Colonic mucosa (tissue), 4 donors: ENCODE measurements at regions not wholly inside any gene's neighbourhood (a gene's known extent, or its start where the extent isn't known, plus 50 kb on each side); places are given as distances from the start of the nearest gene placed in this dataset.

Experiments used
- DNase-seq: peaks from one replicate; pipeline ENCODE4 v3.0.0-alpha.2; 2020
- H3K27ac ChIP-seq: fragments of 200-600 bp; one replicate; pipeline ENCODE4 v1.8.0; 2021
- H3K27me3 ChIP-seq: fragments of 200-600 bp; one replicate; pipeline ENCODE4 v1.8.0; 2021
- H3K36me3 ChIP-seq: fragments of 200-600 bp; one replicate; pipeline ENCODE4 v1.8.0; 2021
- H3K4me1 ChIP-seq: fragments of 200-600 bp; one replicate; pipeline ENCODE4 v1.8.0; 2021; ENCODE audit warnings: mild to moderate bottlenecking
- H3K4me3 ChIP-seq: fragments of 200-600 bp; one replicate; pipeline ENCODE4 v1.8.0; 2021
- H3K9ac ChIP-seq, 2 donors: one replicate each; pipeline ENCODE4 v1.7.0; 2013; ENCODE audit warnings: control low read depth in 2 of 2, low read depth in 2 of 2, low read length in 2 of 2
- H3K9me3 ChIP-seq: fragments of 200-600 bp; one replicate; pipeline ENCODE4 v1.8.0; 2021
- CTCF ChIP-seq: fragments of 200-600 bp; IDR thresholded peaks from one replicate; pipeline ENCODE4 v1.8.0; 2022; ENCODE audit warnings: antibody characterized with exemption, mild to moderate bottlenecking
- intact Hi-C: fragments of 100-400 bp; cut with DNase I; formaldehyde crosslinking; loops from one replicate; pipeline ENCODE4 v1.14.1; 2022
- donor health status: healthy.
- donor health status: DM: no; HTN: no; CAD: no.
- donor health status: DM: no; HTN: no; CAD: no.

GRCh38 chr2:16019617-16020351 lies 79.4 kb downstream of the MYCN start:
- intact Hi-C loops, result no loop called here
- no peaks in the 10 kb centered on the region for H3K36me3 ChIP-seq
- no peak overlapping the region for H3K4me3 ChIP-seq
- no peak overlapping the region for H3K27ac ChIP-seq
- no peaks in the 10 kb centered on the region for H3K4me1 ChIP-seq
- no peaks in the 10 kb centered on the region for H3K9me3 ChIP-seq
- no peaks in the 10 kb centered on the region for H3K27me3 ChIP-seq
- no peak for DNase-seq
- TF ChIP-seq CTCF, result no peak
- H3K9ac ChIP-seq, result no peak overlapping the region

- H3K9me3 ChIP-seq, result no peaks in the 10 kb centered on the region
- no peak for DNase-seq
- H3K27ac ChIP-seq, result no peak overlapping the region
- TF ChIP-seq CTCF, result no peak
- H3K9ac ChIP-seq, result no peak overlapping the region
- no peaks in the 10 kb centered on the region for H3K4me1 ChIP-seq
- no peaks in the 10 kb centered on the region for H3K36me3 ChIP-seq
- H3K27me3 ChIP-seq, result no peaks in the 10 kb centered on the region
- H3K4me3 ChIP-seq, result no peak overlapping the region
- intact Hi-C loops, result no loop called here
Observed at GRCh38 chr2:16019060-16019480, 78.7 kb downstream of the MYCN start.

DNA sequence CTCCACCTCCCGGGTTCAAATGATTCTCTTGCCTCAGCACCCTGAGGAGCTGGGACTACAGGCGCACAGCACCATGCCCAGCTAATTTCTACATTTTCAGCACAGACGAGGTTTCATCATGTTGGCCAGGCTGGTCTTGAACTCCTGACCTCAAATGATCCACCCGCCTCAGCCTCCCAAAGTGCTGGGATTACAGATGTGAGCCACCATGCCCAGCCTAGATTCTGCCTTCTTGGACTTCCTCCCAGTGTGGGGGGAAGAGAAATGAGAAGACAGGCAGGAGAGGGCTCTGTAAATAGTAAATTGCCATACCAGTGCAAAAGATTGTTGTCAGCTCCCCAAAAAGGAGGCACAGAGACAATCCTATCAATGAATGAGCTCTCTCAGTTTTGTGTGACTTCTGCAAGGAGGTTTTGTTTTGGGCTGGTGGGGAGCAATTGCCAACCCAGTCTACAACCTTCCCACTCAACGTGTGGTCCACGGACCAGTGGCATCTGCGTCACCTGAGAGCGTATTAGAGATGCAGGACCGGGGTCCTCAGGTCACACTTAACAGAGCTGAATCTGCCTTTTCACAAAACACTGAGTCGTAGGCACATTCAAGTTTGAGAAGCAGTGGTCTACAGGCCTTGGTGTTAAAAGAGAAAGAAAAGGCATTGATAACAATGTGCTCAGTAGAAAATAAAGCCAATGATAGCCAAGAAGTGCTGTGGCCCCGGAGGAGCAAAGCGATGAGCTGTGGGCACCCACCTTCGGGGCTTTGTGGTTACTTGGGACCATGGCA lies 78.1 kb downstream of the MYCN start:
- Histone ChIP-seq H3K4me1 (peaks cover 5% of the 10 kb centered on the region), H3K36me3 (no peaks in the 10 kb centered on the region), H3K9me3 (no peaks in the 10 kb centered on the region), H3K4me3 (no peak overlapping the region), H3K27ac (no peak overlapping the region), H3K27me3 (no peaks in the 10 kb centered on the region), H3K9ac (no peak overlapping the region)
- intact Hi-C loops, result no loop called here
- no peak for DNase-seq
- no peak for TF ChIP-seq CTCF

DNA sequence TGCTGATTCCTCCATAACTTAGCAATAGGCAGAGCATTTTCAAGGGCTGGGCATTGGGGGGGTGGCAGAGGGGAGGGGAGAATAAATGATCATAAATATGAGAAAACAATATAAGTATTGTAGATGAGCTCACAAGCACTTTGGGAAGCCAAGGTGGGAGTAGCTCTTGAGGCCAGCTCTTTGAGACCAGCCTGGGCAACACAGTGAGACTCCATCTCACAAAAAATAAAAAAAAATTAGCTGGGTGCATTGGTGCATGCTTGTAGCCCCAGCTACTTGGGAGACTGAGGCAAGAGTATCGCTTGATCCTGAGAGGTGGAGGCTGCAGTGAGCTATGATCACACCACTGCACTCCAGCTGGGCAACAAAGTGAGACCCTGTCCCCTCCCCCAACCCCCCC lies 75.9 kb downstream of the MYCN start:
- DNase-seq, result no peak
- no peaks in the 10 kb centered on the region for H3K36me3 ChIP-seq
- intact Hi-C loops, result no loop called here
- no peak overlapping the region for H3K27ac ChIP-seq
- no peak for TF ChIP-seq CTCF
- H3K4me3 ChIP-seq, result no peak overlapping the region
- no peak overlapping the region for H3K9ac ChIP-seq
- H3K4me1 ChIP-seq, result peaks cover 12% of the 10 kb centered on the region
- H3K27me3 ChIP-seq, result peaks cover 4% of the 10 kb centered on the region
- H3K9me3 ChIP-seq, result no peaks in the 10 kb centered on the region

GRCh38 chr2:16015903-16016265 lies 75.5 kb downstream of the MYCN start:
- Histone ChIP-seq H3K9ac (no peak overlapping the region), H3K27ac (no peak overlapping the region), H3K36me3 (no peaks in the 10 kb centered on the region), H3K4me1 (peaks cover 12% of the 10 kb centered on the region), H3K9me3 (no peaks in the 10 kb centered on the region), H3K27me3 (peaks cover 4% of the 10 kb centered on the region), H3K4me3 (no peak overlapping the region)
- TF ChIP-seq CTCF, result no peak
- DNase-seq, result no peak
- intact Hi-C loops, result no loop called here
